ENCODE measurements at regions not wholly inside any gene's neighbourhood (a gene's known extent, or its start where the extent isn't known, plus 50 kb on each side); places are given as distances from the start of the nearest gene placed in this dataset.
A peak's percentile ranks its signal among the peaks of the same experiment; 100 is the strongest.

DNA sequence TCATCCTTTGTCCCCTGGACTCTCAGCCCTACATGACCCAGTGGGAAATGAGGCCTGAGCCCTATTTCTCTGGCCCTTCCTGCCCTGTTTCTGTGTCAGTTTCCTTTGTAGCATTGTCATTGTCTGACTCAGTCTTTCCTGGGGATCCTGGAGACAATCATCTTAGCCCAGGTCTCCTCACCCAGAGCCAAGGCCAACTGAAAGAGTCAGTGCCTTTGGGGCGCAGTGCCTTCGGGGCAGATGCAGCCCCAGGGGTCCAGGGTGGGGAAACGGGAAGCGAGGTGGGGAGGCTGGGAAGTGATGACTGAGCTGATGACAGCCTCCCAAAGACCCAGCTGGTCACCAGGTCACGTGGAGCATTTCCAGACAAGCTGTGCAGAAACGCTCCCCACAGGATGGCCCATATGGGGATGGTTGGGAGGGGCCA lies 93.3 kb upstream of the SULF2 start:
- TF ChIP-seq CTCF (IDR thresholded peaks at IDR 0.05) = no peak
- H3K27me3 Mint-ChIP-seq (ENCODE audit: low read depth in 3 of 3) = peaks cover 4 to 12% (median 7%) of the 10 kb centered on the region in 3 donors

GRCh38 chr20:47876311-47877088 lies 91.2 kb upstream of the SULF2 start:
- Mint-ChIP-seq H3K27me3 (ENCODE audit: low read depth in 3 of 3) (peaks cover 4 to 12% (median 10%) of the 10 kb centered on the region in 3 donors), H3K4me3 (no peak overlapping the region), H3K36me3 (no peaks in the 10 kb centered on the region), H3K4me1 (no peaks in the 10 kb centered on the region), H3K27ac (no peak overlapping the region), H3K9me3 (peaks cover 0 to 7% (median 2%) of the 10 kb centered on the region in 7 donors)
- Histone ChIP-seq H3K4me1 (ENCODE audit: control insufficient read depth in 1 of 2, insufficient read depth in 2 of 2, low read length in 2 of 2) (no peaks in the 10 kb centered on the region), H3K27me3 (ENCODE audit: control insufficient read depth in 2 of 2, insufficient read depth in 2 of 2, low read length in 2 of 2) (no peaks in the 10 kb centered on the region), H3K27ac (ENCODE audit: low read depth in 1 of 2, low read length in 2 of 2) (no peak overlapping the region), H3K9me3 (replicated peaks in 1 of 2; ENCODE audit: control insufficient read depth in 1 of 2, insufficient read depth in 1 of 2, low read length in 2 of 2) (no peaks in the 10 kb centered on the region), H4K20me1 (ENCODE audit: insufficient read depth, low read length) (no peaks in the 10 kb centered on the region), H3K4me3 (replicated peaks in 1 of 3; ENCODE audit: low read depth in 2 of 3, low read length in 3 of 3) (no peak overlapping the region), H3K4me2 (replicated peaks; ENCODE audit: extremely low read depth, low read length, poor library complexity, severe bottlenecking) (no peak overlapping the region), H3K79me2 (ENCODE audit: insufficient read depth, low read length) (no peaks in the 10 kb centered on the region), H3K36me3 (replicated peaks in 1 of 2; ENCODE audit: control insufficient read depth in 1 of 2, insufficient read depth in 2 of 2, low read length in 2 of 2) (no peaks in the 10 kb centered on the region), H2AFZ (ENCODE audit: insufficient read depth, low read depth, low read length, poor library complexity, severe bottlenecking) (no peak overlapping the region), H3K9ac (ENCODE audit: insufficient read depth, low read length, poor library complexity, severe bottlenecking) (no peak overlapping the region)
- DNase-seq = no peak
- TF ChIP-seq CTCF (IDR thresholded peaks at IDR 0.05) = no peak
- intact Hi-C loops (cut with micrococcal nuclease) = no loop called here
- 0% methylated on average over 1 of the region's 5 CpGs for WGBS (ENCODE audit: insufficient coverage)

More for the DNA sequence above, 93.3 kb upstream of the SULF2 start:
- no peaks in the 10 kb centered on the region for H3K36me3 Mint-ChIP-seq
- Histone ChIP-seq H3K4me1 (ENCODE audit: control insufficient read depth in 1 of 2, insufficient read depth in 2 of 2, low read length in 2 of 2) (no peaks in the 10 kb centered on the region), H3K27ac (ENCODE audit: low read depth in 1 of 2, low read length in 2 of 2) (no peak overlapping the region), H2AFZ (ENCODE audit: insufficient read depth, low read depth, low read length, poor library complexity, severe bottlenecking) (no peak overlapping the region), H4K20me1 (ENCODE audit: insufficient read depth, low read length) (no peaks in the 10 kb centered on the region), H3K9ac (ENCODE audit: insufficient read depth, low read length, poor library complexity, severe bottlenecking) (no peak overlapping the region), H3K36me3 (replicated peaks in 1 of 2; ENCODE audit: control insufficient read depth in 1 of 2, insufficient read depth in 2 of 2, low read length in 2 of 2) (no peaks in the 10 kb centered on the region), H3K4me3 (replicated peaks in 1 of 3; ENCODE audit: low read depth in 2 of 3, low read length in 3 of 3) (no peak overlapping the region), H3K4me2 (replicated peaks; ENCODE audit: extremely low read depth, low read length, poor library complexity, severe bottlenecking) (no peak overlapping the region), H3K79me2 (ENCODE audit: insufficient read depth, low read length) (no peaks in the 10 kb centered on the region), H3K9me3 (replicated peaks in 1 of 2; ENCODE audit: control insufficient read depth in 1 of 2, insufficient read depth in 1 of 2, low read length in 2 of 2) (no peaks in the 10 kb centered on the region), H3K27me3 (ENCODE audit: control insufficient read depth in 2 of 2, insufficient read depth in 2 of 2, low read length in 2 of 2) (no peaks in the 10 kb centered on the region)
- peak overlapping the region in 1 of 7 donors; percentile 8 for H3K27ac Mint-ChIP-seq
- no peaks in the 10 kb centered on the region for H3K4me1 Mint-ChIP-seq
- intact Hi-C loops (cut with micrococcal nuclease) = no loop called here
- peaks cover 0 to 7% (median 2%) of the 10 kb centered on the region in 7 donors for H3K9me3 Mint-ChIP-seq
- no peak overlapping the region for H3K4me3 Mint-ChIP-seq
- WGBS (ENCODE audit: insufficient coverage) = 97% methylated on average over 4 of the region's 6 CpGs
- DNase-seq = no peak

Measured in CD14-positive monocyte (primary cell).